H9 (cell line): ENCODE measurements at regions not wholly inside any gene's neighbourhood (a gene's known extent, or its start where the extent isn't known, plus 50 kb on each side); places are given as distances from the start of the nearest gene placed in this dataset.

Source experiments
- DNase-seq: peaks from one replicate; pipeline ENCODE4 v3.0.0-alpha.2; 2017
- H2AFZ ChIP-seq: one replicate; pipeline ENCODE4 v1.6.1; 2013; ENCODE audit warnings: mild to moderate bottlenecking, low read length, control low read depth, moderate library complexity
- H2AK5ac ChIP-seq: 2 replicates; pipeline ENCODE4 v1.6.1; 2013; ENCODE audit warnings: low read length, control low read depth, mixed read lengths; ENCODE audit not compliant: insufficient read length
- H2BK120ac ChIP-seq: one replicate; pipeline ENCODE4 v1.6.1; 2013; ENCODE audit warnings: low read depth, mild to moderate bottlenecking, low read length, control low read depth, inconsistent platforms; ENCODE audit not compliant: poor library complexity, severe bottlenecking
- H2BK12ac ChIP-seq: 2 replicates; pipeline ENCODE4 v1.6.1; 2013; ENCODE audit warnings: low read length, control low read depth, mixed read lengths, low read depth; ENCODE audit not compliant: insufficient read length
- H2BK15ac ChIP-seq: 2 replicates; pipeline ENCODE4 v1.6.1; 2013; ENCODE audit warnings: low read depth, low read length, control low read depth
- H2BK20ac ChIP-seq: one replicate; pipeline ENCODE4 v1.6.1; 2013; ENCODE audit warnings: low read depth, mild to moderate bottlenecking, low read length, control low read depth, inconsistent platforms; ENCODE audit not compliant: poor library complexity, severe bottlenecking
- H2BK5ac ChIP-seq: 2 replicates; pipeline ENCODE4 v1.6.1; 2013; ENCODE audit warnings: low read length, control low read depth, mixed read lengths; ENCODE audit not compliant: insufficient read length
- H3K14ac ChIP-seq: 2 replicates; pipeline ENCODE4 v1.6.1; 2013; ENCODE audit warnings: low read length, control low read depth; ENCODE audit not compliant: insufficient read depth
- H3K18ac ChIP-seq: 2 replicates; pipeline ENCODE4 v1.6.1; 2013; ENCODE audit warnings: low read depth, mild to moderate bottlenecking, mixed read lengths, low read length, control low read depth; ENCODE audit not compliant: insufficient read length
- H3K23ac ChIP-seq: 2 replicates; pipeline ENCODE4 v1.6.1; 2013; ENCODE audit warnings: low read length, control low read depth, mixed read lengths, low read depth; ENCODE audit not compliant: insufficient read length
- H3K23me2 ChIP-seq: 2 replicates; pipeline ENCODE4 v1.6.1; 2013; ENCODE audit warnings: low read depth, mild to moderate bottlenecking, mixed read lengths, low read length, control low read depth; ENCODE audit not compliant: insufficient read length, poor library complexity, severe bottlenecking
- H3K27ac ChIP-seq: 2 replicates; pipeline ENCODE4 v1.5.1; 2013; ENCODE audit warnings: low read length, control low read depth, mixed read lengths, low read depth; ENCODE audit not compliant: insufficient read length
- H3K27me3 ChIP-seq: 2 replicates; pipeline ENCODE4 v1.6.1; 2013; ENCODE audit warnings: low read length, control low read depth, inconsistent platforms; ENCODE audit not compliant: insufficient read depth
- H3K4ac ChIP-seq: 2 replicates; pipeline ENCODE4 v1.6.1; 2013; ENCODE audit warnings: low read depth, mild to moderate bottlenecking, control low read depth, inconsistent platforms, low read length, moderate library complexity
- H3K4me1 ChIP-seq: 2 replicates; pipeline ENCODE4 v1.6.1; 2013; ENCODE audit warnings: low read length, control low read depth, inconsistent platforms; ENCODE audit not compliant: insufficient read depth
- H3K4me2 ChIP-seq: 2 replicates; pipeline ENCODE4 v1.6.1; 2013; ENCODE audit warnings: low read length, control low read depth, mixed read lengths; ENCODE audit not compliant: insufficient read length, insufficient read depth
- H3K56ac ChIP-seq: 2 replicates; pipeline ENCODE4 v1.6.1; 2013; ENCODE audit warnings: low read depth, mild to moderate bottlenecking, mixed read lengths, low read length, control low read depth; ENCODE audit not compliant: insufficient read length
- H3K79me1 ChIP-seq: 2 replicates; pipeline ENCODE4 v1.6.1; 2013; ENCODE audit warnings: low read depth, mild to moderate bottlenecking, moderate library complexity, low read length, control low read depth, inconsistent platforms; ENCODE audit not compliant: insufficient read depth, poor library complexity, severe bottlenecking
- H3K79me2 ChIP-seq: 2 replicates; pipeline ENCODE4 v1.6.1; 2013; ENCODE audit warnings: low read length, control low read depth, inconsistent platforms; ENCODE audit not compliant: insufficient read depth
- H3K9ac ChIP-seq: 2 replicates; pipeline ENCODE4 v1.6.1; 2013; ENCODE audit warnings: low read length, control low read depth, mixed read lengths; ENCODE audit not compliant: insufficient read length; ENCODE audit errors: extremely low read depth
- H3K9me3 ChIP-seq: one replicate; pipeline ENCODE4 v1.6.1; 2013; ENCODE audit warnings: low read depth, low read length, inconsistent platforms; ENCODE audit not compliant: control insufficient read depth
- H3T11ph ChIP-seq: one replicate; pipeline ENCODE4 v1.6.1; 2013; ENCODE audit warnings: mild to moderate bottlenecking, low read length, control low read depth, inconsistent platforms
- H4K20me1 ChIP-seq: one replicate; pipeline ENCODE4 v1.6.1; 2013; ENCODE audit not compliant: control insufficient read depth, insufficient read length, insufficient read depth
- H4K5ac ChIP-seq: 2 replicates; pipeline ENCODE4 v1.6.1; 2013; ENCODE audit warnings: low read depth, mild to moderate bottlenecking, mixed read lengths, low read length, control low read depth; ENCODE audit not compliant: insufficient read length
- H4K8ac ChIP-seq: replicated peaks from 2 replicates; pipeline ENCODE4 v1.6.1; 2013; ENCODE audit warnings: low read length, control low read depth, mixed read lengths, low read depth; ENCODE audit not compliant: insufficient read length
- H4K91ac ChIP-seq: 2 replicates; pipeline ENCODE4 v1.6.1; 2013; ENCODE audit warnings: low read depth, mild to moderate bottlenecking, moderate library complexity, mixed read lengths, low read length, control low read depth; ENCODE audit not compliant: insufficient read length
- H3K27ac Mint-ChIP-seq, 3 experiments: 2 replicates in 2 of 3; 3 replicates in 1 of 3; pipeline ENCODE4 v1.8.0; 2020 to 2021; ENCODE audit warnings: mixed read lengths in 3 of 3, mild to moderate bottlenecking in 1 of 3, moderate library complexity in 1 of 3
- H3K27me3 Mint-ChIP-seq: 2 replicates; pipeline ENCODE4 v1.8.0; 2021; ENCODE audit warnings: low read depth, mild to moderate bottlenecking, moderate library complexity, mixed read lengths
- H3K36me3 Mint-ChIP-seq, 3 experiments: 2 replicates in 2 of 3; 3 replicates in 1 of 3; pipeline ENCODE4 v1.8.0; 2020 to 2021; ENCODE audit warnings: low read depth in 3 of 3, mixed read lengths in 3 of 3; ENCODE audit not compliant: insufficient read depth in 1 of 3
- H3K4me1 Mint-ChIP-seq, 2 experiments: 2 replicates each; pipeline ENCODE4 v1.8.0; 2020; ENCODE audit warnings: mixed read lengths in 2 of 2
- H3K4me3 Mint-ChIP-seq, 2 experiments: 2 replicates in 1 of 2; 3 replicates in 1 of 2; pipeline ENCODE4 v1.8.0; 2020 to 2021; ENCODE audit warnings: mild to moderate bottlenecking in 2 of 2, mixed read lengths in 2 of 2, moderate library complexity in 1 of 2
- H3K9me3 Mint-ChIP-seq, 2 experiments: 2 replicates in 1 of 2; 3 replicates in 1 of 2; pipeline ENCODE4 v1.8.0; 2020; ENCODE audit warnings: mild to moderate bottlenecking in 2 of 2, mixed read lengths in 2 of 2, moderate library complexity in 1 of 2
- CTCF ChIP-seq: fragments of 200-600 bp; sonication (generic); conservative IDR thresholded peaks from 3 replicates; pipeline ENCODE4 v1.8.0; 2021; ENCODE audit warnings: antibody characterized with exemption, mild to moderate bottlenecking
- WGBS: extraction: QIAGEN DNeasy Blood & Tissue Kit; methylation state at CpG from one replicate; pipeline ENCODE4 v1.1.7; 2013; ENCODE audit warnings: missing lambda C conversion rate, low lambda C conversion rate, mixed read lengths; ENCODE audit not compliant: insufficient read length; ENCODE audit errors: extremely low coverage; 5-methylcytosine and 5-hydroxymethylcytosine counted together

- TF ChIP-seq CTCF: no peak
- Histone ChIP-seq H3K4me1 (no peaks in the 10 kb centered on the region), H2BK20ac (no peak overlapping the region), H3K27ac (no peak overlapping the region), H3K27me3 (no peaks in the 10 kb centered on the region), H3K56ac (no peak overlapping the region), H2BK12ac (no peak overlapping the region), H3K23me2 (no peaks in the 10 kb centered on the region), H4K20me1 (no peaks in the 10 kb centered on the region), H4K8ac (no peak overlapping the region), H2AK5ac (no peak overlapping the region), H3K18ac (no peak overlapping the region), H2BK15ac (no peak overlapping the region), H4K5ac (no peak overlapping the region), H3K14ac (no peak overlapping the region), H2BK5ac (no peak overlapping the region), H3K79me2 (no peaks in the 10 kb centered on the region), H2AFZ (no peak overlapping the region), H3K23ac (no peak overlapping the region), H3K4me2 (no peak overlapping the region), H3K9me3 (no peaks in the 10 kb centered on the region), H3K79me1 (no peaks in the 10 kb centered on the region), H3K4ac (no peak overlapping the region), H2BK120ac (no peak overlapping the region), H4K91ac (no peak overlapping the region), H3K9ac (no peak overlapping the region), H3T11ph (no peak overlapping the region)
- no peak overlapping the region for H3K4me3 Mint-ChIP-seq
- no peak for DNase-seq
- WGBS: no CpG with 5 or more reads among the region's 10 CpGs
- no peaks in the 10 kb centered on the region; a peak in 1 of 7 replicates for H3K36me3 Mint-ChIP-seq
- no peaks in the 10 kb centered on the region for H3K4me1 Mint-ChIP-seq
- no peaks in the 10 kb centered on the region for H3K9me3 Mint-ChIP-seq
- H3K27me3 Mint-ChIP-seq: no peaks in the 10 kb centered on the region
- no peak overlapping the region for H3K27ac Mint-ChIP-seq
Measured at GRCh38 chr9:111148052-111149017, 110.1 kb upstream of the LPAR1 start.
